ENCODE measurements at regions not wholly inside any gene's neighbourhood (a gene's known extent, or its start where the extent isn't known, plus 50 kb on each side); places are given as distances from the start of the nearest gene placed in this dataset.
"Not testable (repeated sequence)": the region's sequence is repeated elsewhere in the genome, so short reads cannot be mapped to it uniquely, and the experiment has no call there.

DNA sequence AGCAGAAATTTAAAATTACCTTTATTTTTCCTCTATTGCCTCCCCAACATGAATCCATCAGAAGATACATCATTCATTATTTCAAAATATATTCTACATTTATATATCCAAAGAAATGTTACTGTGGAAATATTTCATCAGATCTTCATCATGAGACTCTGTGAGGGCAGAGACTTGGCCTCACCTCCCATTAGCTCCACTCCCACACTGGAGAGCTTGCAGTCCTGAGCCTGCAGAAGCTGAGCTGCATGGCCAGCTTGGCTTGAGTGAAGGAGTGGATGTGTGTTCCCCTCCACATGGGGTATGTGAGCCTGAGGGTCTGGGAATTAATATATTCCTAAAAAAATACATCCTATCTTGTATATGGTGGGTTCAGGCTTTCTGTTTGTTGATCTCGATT, 961.9 kb downstream of the TMEM121 start:
- DNase-seq (ENCODE audit: low read depth) = no peak

DNA sequence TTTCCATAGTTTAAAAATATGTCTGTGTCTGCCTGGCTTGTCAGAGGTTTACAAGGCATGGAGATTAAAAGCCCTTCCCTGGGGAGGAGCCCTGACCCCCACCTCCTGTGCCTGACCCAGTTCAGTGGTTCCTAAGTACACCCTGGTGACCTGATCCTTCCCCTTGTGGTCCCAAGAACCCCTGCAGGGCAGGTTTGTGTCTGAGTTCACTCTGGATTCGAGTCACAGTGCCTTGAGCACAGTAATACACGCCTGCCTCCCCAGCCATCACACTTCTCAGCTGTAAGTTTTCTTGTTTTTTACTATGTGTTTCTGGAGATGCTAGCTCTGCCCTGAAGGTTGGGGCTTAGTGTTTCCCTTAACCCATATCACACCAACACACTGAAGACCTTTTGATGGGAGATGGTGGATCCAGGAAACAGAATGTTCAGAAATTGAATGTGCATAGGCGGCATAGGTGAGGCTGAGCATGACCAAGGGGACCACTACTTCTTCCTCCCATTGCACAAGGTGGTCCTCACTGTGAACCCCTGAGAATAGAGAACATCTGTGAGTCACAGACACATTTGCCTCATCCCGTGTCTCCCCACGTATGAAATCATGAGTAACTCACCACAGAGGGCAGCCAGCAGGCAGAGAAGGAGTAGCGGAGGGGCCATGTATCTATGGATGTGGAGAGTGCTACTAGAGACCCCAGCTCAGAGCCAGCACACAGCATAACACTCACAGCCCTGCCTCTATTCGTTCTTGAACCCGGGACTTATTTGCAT, 962.9 kb downstream of the TMEM121 start:
- DNase-seq (ENCODE audit: low read depth) = no peak

DNA sequence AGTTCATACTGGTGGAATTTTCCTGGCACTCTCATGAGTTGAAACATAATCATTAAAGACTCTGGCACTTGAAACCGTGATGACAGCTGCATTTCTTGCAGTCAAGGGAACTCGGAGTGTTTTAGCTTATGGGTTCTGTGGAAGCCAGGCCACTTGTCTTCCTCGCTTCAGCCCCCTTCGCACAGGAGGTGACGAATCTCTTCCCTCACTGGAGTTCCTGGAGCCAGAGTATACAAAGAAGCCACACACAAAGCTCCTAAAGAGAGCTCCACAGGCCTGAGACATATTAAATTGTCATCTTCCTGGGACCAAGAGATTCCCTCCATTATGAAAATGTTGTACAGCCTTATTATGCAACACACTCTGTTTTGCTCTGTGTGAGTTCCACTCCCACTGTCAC, 964.1 kb downstream of the TMEM121 start:
- no peak for DNase-seq (ENCODE audit: low read depth)

DNA sequence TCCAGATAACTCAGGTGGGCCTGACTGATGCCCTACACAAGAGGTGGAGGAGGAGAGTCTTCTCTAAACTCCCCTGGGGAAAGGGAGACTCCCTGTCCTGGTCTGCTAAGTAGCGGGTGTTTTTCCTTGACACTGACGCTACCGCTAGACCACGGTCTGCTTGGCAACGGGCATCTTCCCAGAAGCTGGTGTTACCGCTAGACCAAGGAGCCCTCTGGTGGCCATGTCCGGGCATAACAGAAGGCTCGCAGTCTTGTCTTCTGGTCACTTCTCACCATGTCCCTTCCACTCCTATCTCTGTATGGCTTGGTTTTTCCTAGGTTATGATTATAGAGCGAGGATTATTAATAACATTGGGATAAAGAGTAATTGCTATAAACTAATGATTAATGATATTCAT, 965.5 kb downstream of the TMEM121 start:
- DNase-seq (ENCODE audit: low read depth) = no peak

DNA sequence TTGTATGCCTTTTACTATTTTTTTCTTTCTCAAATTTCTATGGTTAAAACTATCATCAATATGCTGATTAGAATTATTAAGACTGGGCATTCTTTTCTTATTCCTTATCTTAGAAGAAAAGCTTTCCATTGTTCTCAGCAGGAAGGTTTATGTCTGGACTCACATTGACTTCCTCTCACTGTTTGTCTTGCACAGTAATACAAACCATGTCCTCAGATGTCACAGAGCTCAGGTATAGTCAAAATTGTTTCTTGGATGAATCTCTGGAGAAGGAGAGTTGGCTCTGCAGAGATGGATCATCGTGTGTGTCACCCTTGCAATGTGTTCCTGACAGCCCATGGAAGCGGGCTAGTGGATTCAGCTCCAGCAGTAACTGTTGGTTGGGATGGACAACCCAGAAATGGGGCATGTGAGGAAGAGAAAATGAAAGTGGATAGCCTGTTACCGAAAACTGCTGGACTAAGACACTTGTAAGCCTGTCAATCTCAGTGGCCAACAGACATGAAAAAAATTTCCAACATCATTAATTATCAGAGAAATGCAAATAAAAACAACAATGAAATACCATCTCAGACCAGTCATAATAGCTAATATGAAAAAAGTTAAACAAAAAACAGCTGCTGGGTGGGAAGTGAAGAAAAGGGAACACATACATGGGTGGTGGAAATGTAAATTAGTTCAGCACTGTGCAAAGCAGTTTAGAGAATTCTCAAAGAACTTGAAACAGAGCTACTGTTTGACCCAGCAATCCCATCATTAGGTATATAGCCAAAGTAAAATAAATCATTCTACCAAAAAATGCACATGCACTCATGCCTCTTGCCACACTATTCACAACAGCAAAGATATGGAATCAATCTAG, 967.8 kb downstream of the TMEM121 start:
- no peak for DNase-seq (ENCODE audit: low read depth)

DNA sequence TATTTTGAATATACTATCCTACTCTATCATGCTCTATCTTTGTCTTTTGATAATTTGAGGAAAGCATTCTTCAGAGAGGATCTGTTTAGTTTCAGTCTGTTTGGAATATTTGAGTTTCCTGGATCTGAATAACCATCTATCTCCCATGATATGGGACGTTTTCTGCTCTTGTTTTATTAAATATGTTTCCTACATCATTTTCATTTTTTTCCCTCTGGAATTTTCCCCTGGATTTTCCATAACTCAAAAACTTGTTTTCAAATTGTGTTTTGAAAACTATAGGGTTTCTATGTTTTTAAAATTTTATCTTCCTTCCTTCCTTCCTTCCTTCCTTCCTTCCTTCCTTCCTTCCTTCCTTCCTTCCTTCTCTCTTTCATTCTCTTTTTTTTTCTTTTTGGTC, 974.2 kb downstream of the TMEM121 start:
- no peak for DNase-seq (ENCODE audit: low read depth)

DNA sequence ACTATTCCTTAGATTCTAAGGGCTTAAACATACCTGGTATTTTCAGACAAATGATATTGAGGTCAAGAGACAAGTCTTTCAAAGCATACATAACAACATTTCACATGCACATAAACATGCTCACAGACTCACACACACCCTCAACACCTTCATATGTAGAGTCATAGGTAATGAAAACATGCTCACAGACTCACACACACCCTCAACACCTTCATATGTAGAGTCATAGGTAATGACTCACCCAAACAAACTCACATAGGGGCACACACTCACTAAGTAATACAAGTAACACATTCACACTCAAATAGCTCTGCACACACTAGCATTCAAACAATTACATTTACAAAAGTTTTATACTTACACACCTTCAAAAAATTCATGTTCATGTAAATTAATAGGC, 975.5 kb downstream of the TMEM121 start:
- no peak for DNase-seq (ENCODE audit: low read depth)

DNA sequence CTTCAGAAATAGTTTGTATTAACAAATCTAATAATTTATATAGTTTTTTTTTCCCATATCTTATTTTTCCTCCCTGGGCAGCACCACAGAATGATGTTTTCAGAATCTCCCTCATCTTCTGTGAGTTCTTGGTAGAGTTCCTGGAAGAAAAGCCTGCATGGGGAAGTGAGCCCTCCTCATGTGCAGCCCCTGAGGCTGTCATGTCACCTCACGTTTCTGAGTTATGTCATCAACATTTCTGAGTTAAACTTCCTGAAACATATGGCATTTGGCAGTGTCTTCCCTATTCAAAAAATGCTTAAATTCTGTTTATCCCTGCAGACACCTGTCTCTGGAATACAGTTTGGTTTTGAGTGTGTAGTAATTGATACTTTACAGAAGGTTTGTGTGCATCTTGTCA, 979.0 kb downstream of the TMEM121 start:
- DNase-seq (ENCODE audit: low read depth) = no peak

- peak; percentile 25 for DNase-seq (ENCODE audit: low read depth)
These were observed 980.5 kb downstream of the TMEM121 start for GRCh38 chr14:106506881-106507305.

- no peak for DNase-seq (ENCODE audit: low read depth)
These were observed 981.0 kb downstream of the TMEM121 start for GRCh38 chr14:106507354-106507753.

DNA sequence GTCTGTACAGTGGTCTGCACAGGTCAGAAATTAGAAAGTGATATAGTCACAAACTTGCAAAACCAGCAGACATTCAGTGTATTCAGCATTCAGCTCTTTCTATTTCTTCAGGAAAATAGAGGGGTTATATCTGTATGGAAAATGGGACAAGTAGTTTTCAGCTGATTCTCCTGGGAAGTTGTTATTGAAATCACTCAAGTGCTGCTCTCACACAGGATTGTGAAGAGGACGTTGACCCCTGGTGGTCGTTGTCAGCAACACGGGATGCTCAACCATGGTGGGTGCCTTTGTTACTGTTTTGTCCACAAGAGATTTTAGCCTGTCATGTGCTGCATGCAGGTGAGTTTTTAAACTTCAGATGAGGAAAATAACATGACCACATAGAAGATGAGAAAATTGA, 981.8 kb downstream of the TMEM121 start:
- DNase-seq (ENCODE audit: low read depth) = no peak

DNA sequence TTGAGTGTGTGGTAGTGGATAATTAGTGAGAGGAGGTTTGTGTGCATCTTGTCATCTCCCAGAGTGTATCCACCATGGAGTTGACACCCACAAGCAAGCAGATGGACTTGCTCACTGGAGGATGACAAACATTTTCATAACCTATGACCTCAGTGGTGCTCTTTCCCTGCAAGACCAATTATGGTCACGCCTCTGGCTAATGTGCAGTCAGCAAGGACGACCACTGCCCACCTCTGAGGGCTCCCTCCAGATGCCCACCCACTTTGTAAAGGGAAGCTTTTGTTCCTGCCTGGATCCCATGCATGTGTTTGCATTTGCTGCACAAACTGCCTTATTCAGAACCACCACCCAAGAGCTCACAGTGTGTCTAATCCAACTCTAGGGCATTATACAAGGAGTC, 982.8 kb downstream of the TMEM121 start:
- DNase-seq (ENCODE audit: low read depth) = no peak

GRCh38 chr14:106509807-106510206, 983.4 kb downstream of the TMEM121 start:
- DNase-seq (ENCODE audit: low read depth) = no peak

DNA sequence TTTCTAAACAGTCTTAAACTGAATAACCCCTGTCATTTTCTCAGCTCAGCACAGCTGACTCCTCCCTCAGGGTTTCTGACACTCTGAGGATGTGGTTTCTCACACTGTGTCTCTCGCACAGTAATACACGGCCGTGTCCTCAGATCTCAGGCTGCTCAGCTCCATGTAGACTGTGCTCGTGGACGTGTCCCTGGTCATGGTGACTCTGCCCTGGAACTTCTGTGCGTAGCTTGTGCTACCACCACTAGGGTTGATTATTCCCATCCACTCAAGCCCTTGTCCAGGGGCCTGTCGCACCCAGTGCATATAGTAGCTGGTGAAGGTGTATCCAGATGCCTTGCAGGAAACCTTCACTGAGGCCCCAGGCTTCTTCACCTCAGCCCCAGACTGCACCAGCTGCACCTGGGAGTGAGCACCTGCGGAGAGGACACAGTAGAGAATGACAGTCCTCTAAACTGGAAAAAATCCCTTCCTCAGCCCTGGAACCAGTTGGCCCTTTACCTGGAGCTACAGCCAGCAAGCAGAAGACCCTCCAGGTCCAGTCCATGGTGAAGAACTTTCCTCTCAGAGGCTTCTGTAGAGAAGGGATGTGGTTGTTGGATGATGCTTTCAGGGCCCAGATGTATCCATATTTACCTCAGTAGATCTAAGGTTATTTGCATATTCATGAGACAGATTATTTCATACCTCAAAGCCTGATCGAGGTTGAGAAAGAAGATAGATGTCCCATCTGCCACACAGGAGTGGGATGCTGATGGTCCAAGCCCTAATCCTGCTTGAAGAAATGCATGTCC, 984.8 kb downstream of the TMEM121 start:
- peak; percentile 23 for DNase-seq (ENCODE audit: low read depth)

GRCh38 chr14:106511800-106512198, 985.4 kb downstream of the TMEM121 start:
- DNase-seq (ENCODE audit: low read depth) = no peak

DNA sequence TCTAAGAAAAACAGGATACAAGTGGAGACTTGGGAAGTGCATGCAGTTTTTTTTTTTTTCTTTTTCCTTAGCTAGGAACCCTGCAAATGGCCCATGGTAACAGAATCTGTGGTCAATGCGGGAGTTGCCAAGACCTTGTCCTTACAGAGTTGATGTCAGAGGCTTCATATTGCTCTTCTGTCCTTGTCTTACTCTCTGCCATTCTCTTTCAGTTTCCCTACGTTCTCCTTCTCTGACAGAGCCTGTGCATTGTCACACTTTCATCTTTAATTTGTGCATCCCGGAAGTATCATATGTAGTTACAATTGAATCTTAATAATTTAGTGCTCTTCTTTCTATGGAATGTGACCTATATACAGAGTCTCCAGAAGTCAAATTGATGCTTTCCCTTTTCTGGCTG, 986.9 kb downstream of the TMEM121 start:
- no peak for DNase-seq (ENCODE audit: low read depth)

- peak; percentile 88 for DNase-seq (ENCODE audit: low read depth)
These were observed 991.9 kb downstream of the TMEM121 start for GRCh38 chr14:106518054-106518943.

DNA sequence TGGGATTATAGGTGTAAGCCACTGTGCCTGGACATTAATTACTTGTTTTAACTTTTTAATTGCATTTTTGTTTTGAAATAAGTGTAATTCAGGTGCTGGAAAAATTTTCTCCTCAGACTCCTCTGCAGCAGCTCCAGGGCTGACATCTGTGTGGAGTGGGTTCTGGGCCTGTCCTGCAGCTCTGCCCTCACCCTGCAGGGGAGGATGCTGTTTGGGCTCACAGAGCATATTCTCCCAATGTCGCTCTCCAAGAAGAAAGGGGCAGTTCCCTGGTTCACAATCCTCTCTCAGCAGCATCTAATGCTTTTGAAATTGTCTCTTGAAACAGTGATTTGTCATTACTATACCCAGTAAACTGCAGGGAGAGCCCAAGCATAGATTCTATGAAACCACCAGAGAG, 995.7 kb downstream of the TMEM121 start:
- DNase-seq (ENCODE audit: low read depth) = not testable (repeated sequence)

- DNase-seq (ENCODE audit: low read depth) = no peak
These were observed 996.6 kb downstream of the TMEM121 start for GRCh38 chr14:106522990-106523389.

DNA sequence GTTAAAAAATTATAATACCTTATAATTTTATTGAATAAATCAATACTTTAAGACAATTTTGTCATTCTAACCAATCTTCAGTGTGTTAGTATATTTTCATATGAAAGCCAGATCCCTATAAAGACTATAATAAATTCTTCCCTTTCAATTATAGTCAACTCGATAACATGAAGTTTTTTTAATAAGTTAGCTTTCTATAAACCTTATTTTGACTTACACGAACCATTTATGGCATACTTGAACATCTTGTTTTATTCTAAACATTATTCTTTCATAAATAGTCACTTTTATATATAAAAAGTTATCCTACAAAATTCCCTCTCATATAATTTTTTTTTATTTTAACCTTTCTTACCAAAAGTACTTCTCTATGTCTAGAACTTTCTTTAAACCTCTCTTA, 1002.3 kb downstream of the TMEM121 start:
- no peak for DNase-seq (ENCODE audit: low read depth)

DNA sequence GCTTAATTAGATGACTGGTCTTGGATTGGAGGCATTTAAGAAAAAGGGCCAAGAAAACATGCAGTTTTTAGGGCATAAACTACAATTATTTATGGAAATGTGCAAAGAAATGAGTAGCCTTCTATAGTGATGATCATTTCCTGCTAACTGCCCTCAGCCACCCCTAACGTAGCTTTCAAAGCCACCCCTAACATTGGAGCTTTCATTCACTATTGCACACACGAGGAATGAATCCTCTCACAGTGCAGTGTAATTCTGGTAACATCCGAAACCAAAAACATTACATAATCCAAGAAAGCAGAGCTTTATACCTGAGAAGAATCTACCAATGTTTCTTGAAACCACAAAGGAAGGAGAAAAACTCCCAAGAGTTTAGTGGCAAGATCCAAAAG, 1003.6 kb downstream of the TMEM121 start:
- no peak for DNase-seq (ENCODE audit: low read depth)
